ENCODE measurements at regions not wholly inside any gene's neighbourhood (a gene's known extent, or its start where the extent isn't known, plus 50 kb on each side); places are given as distances from the start of the nearest gene placed in this dataset.
"Not testable (repeated sequence)": the region's sequence is repeated elsewhere in the genome, so short reads cannot be mapped to it uniquely, and the experiment has no call there.

- TF ChIP-seq, protein P1, sequence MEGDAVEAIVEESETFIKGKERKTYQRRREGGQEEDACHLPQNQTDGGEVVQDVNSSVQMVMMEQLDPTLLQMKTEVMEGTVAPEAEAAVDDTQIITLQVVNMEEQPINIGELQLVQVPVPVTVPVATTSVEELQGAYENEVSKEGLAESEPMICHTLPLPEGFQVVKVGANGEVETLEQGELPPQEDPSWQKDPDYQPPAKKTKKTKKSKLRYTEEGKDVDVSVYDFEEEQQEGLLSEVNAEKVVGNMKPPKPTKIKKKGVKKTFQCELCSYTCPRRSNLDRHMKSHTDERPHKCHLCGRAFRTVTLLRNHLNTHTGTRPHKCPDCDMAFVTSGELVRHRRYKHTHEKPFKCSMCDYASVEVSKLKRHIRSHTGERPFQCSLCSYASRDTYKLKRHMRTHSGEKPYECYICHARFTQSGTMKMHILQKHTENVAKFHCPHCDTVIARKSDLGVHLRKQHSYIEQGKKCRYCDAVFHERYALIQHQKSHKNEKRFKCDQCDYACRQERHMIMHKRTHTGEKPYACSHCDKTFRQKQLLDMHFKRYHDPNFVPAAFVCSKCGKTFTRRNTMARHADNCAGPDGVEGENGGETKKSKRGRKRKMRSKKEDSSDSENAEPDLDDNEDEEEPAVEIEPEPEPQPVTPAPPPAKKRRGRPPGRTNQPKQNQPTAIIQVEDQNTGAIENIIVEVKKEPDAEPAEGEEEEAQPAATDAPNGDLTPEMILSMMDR (IDR thresholded peaks at IDR 0.05): not testable (repeated sequence)
- TF ChIP-seq POLR2A (IDR thresholded peaks at IDR 0.05): not testable (repeated sequence)
Observed at GRCh38 chr4:20062857-20063256, 188.8 kb upstream of the SLIT2 start.

Data from heart left ventricle (tissue), 13 donors.